ENCODE measurements at regions not wholly inside any gene's neighbourhood (a gene's known extent, or its start where the extent isn't known, plus 50 kb on each side); places are given as distances from the start of the nearest gene placed in this dataset.
A peak's percentile ranks its signal among the peaks of the same experiment; 100 is the strongest.
"Not testable (repeated sequence)": the region's sequence is repeated elsewhere in the genome, so short reads cannot be mapped to it uniquely, and the experiment has no call there.

DNA sequence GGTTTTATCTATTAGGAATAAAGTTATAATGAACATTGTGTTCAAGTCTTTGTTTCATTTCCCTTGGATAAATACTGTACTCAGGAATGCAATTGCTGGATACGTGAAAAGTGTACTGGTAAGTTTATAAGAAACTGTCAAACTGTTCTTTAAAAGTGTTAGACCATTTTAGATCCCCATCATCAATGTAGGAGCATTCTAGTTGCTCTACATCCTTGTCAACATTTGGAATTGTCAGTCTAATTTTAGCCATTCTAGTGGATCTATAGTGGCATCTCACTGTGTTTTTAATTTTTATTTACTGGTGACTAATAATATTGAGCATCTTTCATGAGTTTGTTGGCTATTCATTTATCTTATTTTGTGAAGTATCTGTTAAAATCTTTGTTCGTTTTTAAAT lies 354.0 kb upstream of the NRP1 start:
- DNase-seq, result no peak

DNA sequence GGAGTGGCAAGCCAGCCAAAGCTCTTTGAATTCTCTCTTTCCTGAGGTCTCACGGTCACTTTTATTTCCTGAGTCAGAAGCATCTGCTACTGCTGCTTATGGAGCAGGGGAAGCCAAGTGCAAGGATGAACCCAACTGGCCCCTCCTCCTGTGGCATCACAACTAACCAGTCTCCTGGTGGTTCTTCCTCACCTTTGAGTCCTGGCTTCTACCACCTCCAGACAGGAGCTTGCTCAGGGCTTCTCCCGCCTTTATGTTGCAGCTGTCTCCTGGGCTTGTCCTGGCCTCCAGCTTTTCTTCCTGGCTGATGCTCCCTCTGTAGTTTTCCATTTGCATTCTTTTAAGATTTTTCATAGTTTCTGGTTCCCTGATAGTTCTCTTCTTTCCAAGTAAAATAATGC lies 349.7 kb upstream of the NRP1 start:
- DNase-seq, result no peak

DNA sequence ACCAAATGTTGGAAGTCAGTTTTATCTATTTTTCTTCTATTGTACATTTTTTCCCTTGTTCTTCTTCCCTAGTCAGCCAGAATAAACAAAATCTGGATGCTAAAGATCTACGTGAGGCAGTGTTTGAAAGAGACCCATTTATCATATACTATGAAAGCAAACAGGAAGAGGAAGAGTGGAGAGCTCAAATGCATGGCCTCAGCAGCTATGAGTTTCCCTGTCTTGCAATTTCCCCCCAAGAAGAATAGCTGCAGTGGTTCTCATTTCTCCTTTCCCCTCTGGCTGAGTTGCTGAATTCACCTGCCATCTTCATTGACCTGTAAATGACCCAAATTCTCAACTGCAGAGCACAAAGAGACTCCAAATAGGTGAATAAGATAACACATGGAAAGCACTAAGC lies 347.1 kb upstream of the NRP1 start:
- no peak for DNase-seq

DNA sequence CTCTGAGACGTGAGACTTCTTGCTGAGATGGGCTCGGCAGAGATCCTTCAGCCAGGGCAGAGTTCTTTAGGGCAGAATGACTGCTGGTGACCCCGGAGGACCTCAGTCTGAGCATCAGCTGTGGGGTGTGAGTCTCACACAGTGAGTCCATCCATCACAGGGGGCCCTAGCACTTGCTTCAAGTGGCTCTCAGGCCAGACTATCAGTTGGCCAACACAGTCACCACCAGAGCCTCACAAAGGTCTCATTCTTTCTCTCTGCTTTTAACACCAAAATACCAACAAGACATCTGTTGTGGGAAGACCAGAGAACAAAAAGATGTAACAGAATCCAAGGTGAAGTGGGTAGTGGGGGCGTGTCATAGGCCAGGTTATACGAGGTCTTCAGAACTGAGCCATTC lies 345.6 kb upstream of the NRP1 start:
- no peak for DNase-seq

DNA sequence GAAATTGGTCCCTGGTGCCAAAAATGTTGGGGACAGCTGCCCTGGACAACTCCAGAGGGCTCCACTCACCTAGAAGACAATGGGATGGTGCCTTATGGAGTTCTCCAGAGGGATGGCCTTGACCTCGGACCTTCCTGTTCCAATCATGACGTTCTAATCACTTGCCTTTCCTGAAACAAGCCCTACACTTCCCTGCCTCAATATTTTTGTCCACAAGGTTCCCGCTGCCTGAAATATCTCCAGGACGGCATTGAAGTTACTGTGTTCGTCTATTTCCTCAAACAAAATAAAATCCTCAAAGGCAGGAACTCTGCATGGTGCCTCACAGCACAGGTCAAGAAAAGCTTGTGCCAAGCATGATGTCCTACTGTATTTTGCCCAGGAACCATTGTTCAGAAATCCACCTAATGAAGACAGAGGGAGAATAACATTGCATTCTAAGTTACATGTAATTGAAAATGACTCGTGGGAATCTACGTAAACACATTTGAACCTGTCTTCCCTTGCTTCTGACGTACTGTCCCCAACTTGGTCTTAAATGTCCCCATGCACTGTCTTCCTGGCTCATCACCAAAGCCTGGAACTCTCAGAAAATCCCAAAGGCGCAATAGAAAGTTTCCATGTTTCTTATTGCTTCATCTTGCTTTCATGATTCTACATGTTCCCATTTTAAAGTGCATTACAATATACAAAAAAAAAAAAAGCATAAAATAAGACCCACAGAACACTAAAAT lies 342.3 kb upstream of the NRP1 start:
- no peak for DNase-seq

DNA sequence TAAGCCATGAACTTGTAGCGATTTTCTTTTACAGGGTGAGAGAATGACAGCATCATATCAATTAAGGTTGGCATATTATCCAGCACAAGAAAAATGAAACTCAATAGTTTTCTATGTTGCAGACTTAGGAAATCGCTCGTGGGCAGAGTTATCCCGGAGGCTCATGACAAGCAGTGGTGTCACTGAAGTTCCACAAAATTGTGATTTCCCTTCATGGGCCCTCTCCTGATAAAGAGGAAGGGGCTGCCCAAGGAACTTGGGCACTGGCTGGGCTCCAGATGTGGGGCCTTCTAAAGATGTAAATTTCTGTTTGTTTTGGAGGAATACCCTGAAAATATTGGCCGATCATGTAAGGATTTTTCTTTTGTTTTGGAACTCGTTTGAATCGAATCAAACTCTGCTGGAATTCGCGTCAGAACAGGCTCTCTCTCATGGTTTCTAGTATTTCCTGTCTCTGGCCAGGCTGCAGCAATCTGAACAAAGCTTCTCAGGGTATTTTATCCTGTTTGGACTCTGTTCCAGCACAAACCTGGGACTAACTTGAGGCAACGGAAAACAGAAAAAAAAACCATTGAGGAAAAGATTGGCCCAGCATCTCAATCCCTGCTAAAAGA lies 340.6 kb upstream of the NRP1 start:
- no peak for DNase-seq

DNA sequence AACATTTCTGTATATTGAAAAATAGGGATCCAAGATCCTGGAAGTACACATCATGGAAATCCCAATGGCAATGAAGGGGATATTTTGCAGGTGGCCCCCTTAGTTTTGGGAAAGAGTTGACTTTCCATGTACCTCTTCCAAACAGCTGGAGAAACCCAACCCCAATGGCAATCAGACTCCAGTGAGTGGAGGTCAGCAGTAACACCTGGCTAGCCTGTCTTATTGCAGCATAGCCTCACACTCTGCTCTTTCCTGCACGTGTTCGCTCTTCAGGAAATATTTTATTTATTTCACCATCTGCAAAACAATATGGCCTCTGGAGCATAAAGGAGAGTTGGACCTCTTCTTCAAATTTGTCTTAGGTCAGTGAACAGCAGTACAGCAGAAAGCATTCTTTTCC lies 340.0 kb upstream of the NRP1 start:
- DNase-seq, result no peak

DNA sequence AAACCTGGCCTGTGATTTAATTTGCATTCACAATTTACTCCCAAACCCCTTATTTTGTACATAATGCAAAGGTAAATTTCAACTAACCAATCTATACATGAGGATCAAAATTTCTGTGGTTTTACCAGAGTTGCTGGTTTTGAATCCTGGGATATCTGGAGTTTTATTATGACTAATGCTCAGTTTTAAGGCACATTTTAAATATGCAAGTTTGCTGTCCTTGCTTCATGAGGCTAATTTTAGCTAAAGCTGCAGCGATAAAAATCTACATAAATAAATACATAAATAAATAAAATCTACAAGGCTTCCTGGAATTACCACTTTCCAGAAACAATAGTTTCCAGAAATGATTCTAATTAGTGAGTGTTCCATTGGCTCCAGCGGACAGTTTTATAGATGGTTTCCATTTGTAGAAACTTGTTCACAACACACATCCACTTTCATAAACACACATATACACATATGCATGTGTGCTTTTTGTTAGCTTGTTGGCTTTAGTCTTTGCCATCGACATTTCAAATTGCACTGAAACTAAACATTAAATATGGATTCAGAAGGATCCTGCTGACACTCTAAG lies 339.5 kb upstream of the NRP1 start:
- DNase-seq, result no peak

DNA sequence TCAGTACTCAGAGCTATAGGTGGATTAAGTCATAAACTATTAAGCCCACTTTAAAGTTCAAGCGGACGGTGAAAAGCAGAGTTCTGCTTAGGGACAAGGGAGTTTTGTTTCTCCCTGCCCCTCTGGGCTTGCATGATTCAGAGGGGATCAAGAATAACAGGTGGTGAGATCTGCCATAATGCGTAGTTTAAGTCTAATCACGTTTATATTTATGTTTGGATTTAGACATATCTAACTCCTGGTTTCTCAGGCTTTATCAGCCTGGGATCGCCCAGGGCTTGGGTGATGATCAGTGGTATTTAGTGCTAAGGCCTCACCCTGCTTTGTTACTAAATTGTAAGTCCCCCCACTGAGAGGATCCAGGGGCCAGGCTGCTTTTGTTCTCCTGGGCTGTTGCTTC lies 335.4 kb upstream of the NRP1 start:
- DNase-seq, result no peak

DNA sequence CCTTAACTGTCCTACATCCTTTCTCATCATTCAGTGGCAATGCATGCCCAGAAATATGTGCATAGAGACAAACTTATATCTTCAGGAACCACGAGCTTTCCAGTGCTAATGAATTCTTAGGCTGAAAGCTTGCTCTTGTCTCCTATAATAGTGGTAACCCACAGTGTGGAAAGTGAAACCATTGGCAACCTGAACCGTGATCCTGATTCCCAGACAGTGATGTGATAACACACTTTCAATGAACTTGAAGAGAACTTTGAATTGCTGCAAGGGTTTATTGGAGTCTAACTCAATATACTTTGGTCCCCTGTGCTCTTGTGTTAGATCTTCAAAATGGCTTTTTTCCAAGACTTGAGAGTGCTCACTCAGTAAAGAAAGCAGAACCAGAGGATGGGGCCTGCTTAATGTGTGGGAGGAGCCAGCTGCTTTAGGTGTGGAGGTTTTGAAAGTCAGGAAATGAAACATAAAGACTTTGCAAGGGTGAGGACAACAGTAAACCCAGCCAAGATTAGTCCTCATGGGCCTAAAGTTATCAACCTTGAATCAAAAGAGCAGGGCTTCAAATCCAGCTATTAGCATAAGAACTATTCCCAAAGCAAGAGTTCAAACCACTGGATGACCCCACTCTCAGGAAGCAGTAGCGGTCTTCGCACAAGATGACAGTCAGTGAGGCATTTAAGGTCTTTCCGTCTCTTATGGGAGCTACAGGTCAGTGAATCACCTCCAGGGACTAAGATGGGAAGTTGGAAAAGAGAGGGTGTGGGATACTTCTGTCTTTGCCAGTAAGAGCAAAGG lies 332.4 kb upstream of the NRP1 start:
- DNase-seq, result peak; percentile 5 to 18

DNA sequence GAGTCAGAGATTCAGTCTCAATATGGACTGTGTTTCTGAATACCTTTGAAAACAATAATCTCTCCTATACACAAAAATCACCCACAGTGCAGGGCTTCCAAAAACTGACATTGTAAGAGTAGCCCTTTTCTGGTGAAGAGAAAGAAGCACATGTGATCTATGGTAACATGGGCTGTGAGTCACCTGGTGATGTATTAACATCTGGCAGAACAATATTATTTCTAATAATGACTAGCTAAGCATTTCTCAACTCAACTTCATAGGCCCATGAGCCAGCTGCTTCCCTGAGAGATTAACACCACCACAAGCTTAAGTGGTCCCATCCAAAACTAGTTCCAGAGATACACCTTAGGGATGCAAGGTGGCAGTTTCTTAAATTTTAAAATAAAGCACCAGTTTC lies 331.0 kb upstream of the NRP1 start:
- no peak for DNase-seq

DNA sequence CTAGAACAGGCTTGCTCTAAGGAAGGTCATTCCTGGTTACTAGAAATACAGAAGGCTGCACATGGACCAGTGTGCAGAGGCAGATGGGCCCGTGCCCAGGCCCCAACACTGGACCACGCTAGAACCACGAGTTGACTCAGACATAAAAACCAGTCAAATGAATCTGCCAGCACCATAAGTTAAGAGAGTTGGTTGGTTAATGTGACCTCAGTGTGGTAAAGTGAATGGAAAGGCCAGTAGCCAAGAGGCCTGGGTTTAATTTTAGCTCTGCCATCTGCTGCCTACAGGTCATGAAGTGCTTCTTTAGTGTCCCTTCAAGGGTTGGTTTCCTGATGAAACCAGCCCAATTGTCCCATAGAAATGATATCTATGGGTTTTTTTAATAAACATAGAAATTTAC lies 329.6 kb upstream of the NRP1 start:
- no peak for DNase-seq

DNA sequence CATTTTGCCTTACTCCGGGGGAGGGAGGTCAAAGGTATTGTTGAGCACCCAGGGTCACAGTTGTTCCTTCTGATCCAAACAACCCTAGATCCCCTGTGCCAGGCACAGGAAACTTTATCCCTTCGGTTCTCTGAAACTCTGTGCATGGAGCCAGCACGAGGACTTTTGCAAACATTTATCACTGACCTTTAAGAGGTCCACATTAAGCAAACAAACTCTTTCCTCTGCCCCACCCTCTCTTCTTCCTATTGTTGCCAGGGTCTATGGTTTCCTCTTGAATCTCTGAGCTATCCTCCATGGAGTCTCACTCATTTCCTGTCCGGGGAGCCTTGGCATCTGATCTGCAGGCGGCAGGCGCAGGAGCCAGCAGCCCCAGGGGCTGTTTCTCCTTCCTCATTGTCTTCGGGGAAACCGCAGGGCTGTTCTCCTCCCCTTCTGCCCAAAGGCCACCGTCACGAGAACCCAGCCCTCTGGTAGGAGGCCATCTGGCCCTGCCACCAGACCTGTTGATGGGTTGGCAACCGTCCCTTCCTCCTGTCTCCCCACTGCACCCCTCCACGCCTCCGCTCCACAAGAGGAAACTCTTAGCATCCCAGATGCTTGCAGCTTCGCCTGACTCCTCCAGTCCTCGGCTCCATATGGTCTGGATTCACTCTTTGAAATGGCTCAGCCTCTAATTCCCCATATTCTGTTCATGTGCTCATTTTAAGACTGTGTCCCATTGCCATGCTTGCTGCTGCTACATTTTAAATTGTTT lies 327.3 kb upstream of the NRP1 start:
- DNase-seq, result peak; percentile 11 to 73

DNA sequence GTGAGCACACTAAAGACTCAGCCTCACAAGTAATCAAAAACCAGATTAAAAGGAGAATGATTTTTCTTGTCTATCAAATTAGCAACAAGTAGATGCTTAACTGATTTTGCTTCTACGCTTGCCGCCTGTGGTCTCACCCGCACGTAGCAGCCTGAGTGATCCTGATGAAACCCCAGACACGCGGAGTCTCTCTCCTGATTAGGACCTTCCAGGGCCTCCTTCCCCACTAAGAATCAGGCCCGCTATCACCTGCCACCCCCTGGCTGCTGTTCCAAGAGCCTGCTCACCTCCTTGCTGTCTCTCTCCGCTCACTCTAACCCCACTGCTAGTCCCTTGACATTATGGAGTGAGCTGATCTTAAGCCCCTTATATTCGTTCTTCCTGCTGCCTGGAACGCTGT lies 325.9 kb upstream of the NRP1 start:
- no peak for DNase-seq

DNA sequence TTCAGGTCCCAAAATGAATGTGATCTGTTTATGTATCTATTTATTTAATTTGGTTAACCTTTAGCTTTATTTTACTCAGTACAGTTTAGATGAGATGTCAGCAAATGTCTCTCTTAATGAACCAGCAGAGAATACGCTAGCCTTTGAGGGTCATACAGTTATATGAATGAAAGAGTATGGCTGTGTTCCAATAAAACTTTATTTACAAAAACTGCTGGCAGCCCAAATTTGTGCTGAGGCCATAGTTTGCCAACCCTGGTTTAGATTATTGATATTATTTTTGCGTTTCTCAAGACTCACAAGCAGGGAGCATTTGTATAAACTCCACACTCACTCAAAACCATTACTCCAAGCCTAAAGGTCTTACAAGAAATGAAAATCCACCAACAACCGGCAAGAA lies 323.4 kb upstream of the NRP1 start:
- no peak for DNase-seq

DNA sequence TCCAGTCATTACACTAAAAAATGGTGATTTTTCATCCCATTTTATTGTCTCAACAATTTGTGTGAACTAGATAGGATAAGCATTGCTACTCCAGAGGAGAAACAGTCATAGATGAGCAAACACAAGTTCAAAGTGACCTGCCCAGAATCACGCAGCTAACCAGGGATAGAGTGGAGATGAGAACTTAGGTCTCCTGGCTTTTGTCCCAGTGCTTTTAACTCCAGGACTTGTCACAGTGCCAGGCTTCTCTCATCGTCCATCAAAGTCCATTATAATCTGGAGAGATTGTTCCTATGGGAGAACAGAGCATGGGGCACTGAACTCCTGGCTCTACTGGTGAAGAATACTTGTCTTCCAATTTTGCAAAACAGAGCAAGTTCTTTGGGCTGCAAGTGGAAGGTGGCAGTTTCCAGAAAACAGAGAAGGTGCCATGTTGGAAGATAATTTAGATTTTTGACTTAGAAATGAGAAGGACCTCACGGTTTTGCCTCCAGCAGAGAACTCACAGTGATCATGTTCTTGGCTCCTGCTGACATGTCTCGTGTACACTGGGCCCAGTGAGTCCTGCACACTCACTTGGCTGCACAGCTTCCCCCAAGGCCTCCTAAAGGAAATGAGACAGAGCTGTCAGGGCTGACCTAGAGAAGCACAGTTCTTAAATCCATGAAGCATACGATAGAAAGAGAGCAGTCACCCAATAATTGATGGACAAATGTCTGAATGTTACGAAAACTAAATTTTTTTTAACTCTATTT lies 322.9 kb upstream of the NRP1 start:
- DNase-seq, result no peak

DNA sequence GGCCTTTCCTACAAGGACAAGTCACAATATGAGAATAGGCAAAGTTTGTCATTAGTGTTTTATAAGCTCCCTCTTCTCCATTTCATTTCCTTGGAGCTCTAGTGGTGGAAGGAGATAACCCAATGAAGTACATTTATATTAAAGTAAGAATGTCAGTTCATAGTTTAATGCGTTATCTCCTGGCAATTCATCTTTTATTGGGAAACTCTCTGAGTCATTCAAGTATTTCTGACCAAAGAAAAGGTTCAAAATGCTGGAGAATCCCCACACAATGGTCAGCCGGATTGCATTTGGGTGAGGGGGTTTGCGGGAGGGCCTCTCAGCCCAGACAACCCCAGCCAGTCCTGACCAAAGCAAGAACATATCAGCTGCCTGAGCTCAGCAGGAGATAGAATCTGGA lies 321.5 kb upstream of the NRP1 start:
- no peak for DNase-seq

DNA sequence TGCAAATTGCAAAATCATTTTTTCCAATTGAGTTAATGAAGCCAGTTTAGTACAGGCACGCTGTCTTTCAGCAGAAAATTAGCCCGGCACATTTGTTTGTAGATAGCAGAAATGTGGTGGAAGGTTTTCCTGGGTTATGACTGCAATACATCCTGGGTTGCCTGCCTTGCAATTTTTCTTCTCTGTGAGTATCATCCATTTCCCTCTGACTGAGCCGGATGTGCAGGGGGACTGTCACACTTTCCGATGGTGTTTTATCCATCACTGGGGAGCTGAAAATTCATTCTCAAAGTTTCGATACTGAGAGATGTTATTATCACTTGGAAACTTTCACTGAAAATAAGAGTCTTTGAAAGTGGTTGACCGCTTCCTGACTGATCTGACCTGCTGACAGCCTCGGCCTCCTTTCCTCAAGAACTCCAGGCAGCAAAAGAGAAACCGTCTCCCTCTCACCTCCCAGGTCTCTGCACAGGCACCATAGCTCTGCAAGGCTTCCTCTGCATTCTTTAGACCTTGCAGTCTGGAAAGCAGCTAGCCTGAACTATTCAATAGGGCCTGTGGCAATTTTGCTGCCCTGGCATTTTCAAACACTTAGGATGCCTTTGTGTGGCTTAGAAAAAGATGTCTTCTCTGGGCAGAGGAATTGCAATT lies 320.8 kb upstream of the NRP1 start:
- no peak for DNase-seq

DNA sequence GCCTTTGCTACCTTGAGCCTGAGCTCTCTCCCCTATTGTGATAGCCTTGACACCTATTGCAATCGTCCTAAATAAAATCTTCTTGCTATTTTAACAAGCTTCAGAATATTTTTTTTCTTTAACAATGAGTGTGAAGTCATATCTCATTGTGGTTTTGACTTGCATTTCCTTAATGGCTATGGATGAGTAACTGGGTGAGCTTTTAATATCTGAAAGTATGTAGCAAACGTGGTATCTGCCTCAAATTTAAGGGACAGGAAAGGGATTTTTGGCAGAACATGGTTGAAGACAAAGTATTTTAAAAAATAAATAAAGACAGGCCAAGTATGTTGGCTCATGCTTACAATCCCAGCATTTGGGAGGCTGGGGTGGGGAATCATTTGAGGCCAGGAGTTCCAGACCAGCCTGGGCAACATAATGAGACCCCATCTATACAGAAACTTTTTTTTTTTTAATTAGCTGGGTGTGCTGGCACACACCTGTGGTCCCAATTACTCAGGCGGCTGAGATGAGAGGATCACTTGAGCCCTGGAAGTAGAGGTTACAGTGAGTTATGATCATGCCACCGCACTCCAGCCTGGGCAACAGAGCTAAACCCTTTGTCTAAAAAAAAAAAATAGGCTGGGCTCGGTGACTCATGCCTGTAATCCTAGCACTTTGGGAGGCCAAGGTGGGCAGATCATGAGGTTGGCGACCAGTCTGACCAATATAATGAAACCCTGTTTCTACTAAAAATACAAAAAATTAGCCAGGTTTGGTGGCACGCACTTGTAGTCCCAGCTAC lies 319.3 kb upstream of the NRP1 start:
- DNase-seq, result no peak

DNA sequence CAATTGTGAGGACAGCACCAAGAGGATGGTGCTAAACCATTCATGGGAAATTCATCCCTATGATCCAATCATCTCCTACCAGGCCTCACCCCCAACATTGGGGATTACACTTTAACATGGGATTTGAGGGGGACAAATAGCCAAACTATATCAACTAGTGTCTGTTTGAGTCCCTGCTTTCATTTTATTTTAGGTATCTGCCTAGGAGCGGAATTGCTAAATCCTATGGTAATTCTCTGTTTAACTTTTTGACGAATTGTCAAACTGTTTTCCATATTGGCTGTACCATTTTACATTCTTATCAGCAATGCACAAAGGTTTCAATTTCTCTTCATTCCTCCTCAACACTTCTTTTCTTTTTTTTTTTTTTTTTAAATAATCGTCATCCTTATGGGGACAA lies 318.4 kb upstream of the NRP1 start:
- no peak for DNase-seq

DNA sequence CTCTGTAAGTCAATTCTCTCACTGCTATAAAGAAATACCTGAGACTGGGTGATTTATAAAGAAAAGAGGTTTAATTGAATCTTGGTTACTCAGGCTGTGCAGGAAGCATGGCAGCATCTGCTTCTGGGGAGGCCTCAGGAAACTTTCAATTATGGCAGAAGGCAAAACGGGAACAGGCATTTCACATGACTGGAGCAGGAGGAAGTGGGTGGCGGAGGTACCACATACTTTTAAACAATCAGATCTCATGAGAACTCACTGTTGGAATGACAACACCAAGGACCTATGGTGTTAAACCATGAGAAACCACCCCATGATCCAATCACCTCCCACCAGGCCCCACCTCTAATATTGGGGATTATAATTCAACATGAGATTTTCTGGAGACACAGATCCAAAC lies 315.7 kb upstream of the NRP1 start:
- not testable (repeated sequence) for DNase-seq
